GM18858 (cell line): ENCODE measurements at regions not wholly inside any gene's neighbourhood (a gene's known extent, or its start where the extent isn't known, plus 50 kb on each side); places are given as distances from the start of the nearest gene placed in this dataset.
"Not testable (repeated sequence)": the region's sequence is repeated elsewhere in the genome, so short reads cannot be mapped to it uniquely, and the experiment has no call there.

ENCODE experiments used
- ATAC-seq: cut with Tn5 transposase; IDR thresholded peaks from one replicate; pipeline ENCODE4 v1.9.1; 2021; ENCODE audit not compliant: unreplicated experiment

GRCh38 chr2:17258861-17259260 lies 259.4 kb downstream of the RAD51AP2 start:
- no peak for ATAC-seq

- ATAC-seq, result no peak
These were observed 260.9 kb downstream of the RAD51AP2 start for GRCh38 chr2:17257189-17257909.

- no peak for ATAC-seq
These were observed 263.2 kb downstream of the RAD51AP2 start for GRCh38 chr2:17255071-17255470.

- no peak for ATAC-seq
These were observed 263.8 kb downstream of the RAD51AP2 start for GRCh38 chr2:17254421-17254820.

GRCh38 chr2:17252258-17252657 lies 266.0 kb downstream of the RAD51AP2 start:
- no peak for ATAC-seq

- no peak for ATAC-seq
These were observed 267.1 kb downstream of the RAD51AP2 start for GRCh38 chr2:17251171-17251570.

GRCh38 chr2:17249249-17249648 lies 269.0 kb downstream of the RAD51AP2 start:
- ATAC-seq, result no peak

GRCh38 chr2:17245906-17246305 lies 272.3 kb downstream of the RAD51AP2 start:
- no peak for ATAC-seq

- ATAC-seq, result no peak
These were observed 275.3 kb downstream of the RAD51AP2 start for GRCh38 chr2:17242813-17243485.

GRCh38 chr2:17239550-17239949 lies 278.7 kb downstream of the RAD51AP2 start:
- ATAC-seq, result no peak

- no peak for ATAC-seq
These were observed 283.1 kb downstream of the RAD51AP2 start for GRCh38 chr2:17235167-17235566.

- no peak for ATAC-seq
These were observed 285.3 kb downstream of the RAD51AP2 start for GRCh38 chr2:17232776-17233556.

GRCh38 chr2:17231394-17231965 lies 286.8 kb downstream of the RAD51AP2 start:
- ATAC-seq, result no peak

- ATAC-seq, result no peak
These were observed 288.8 kb downstream of the RAD51AP2 start for GRCh38 chr2:17229414-17229813.

GRCh38 chr2:17228461-17228860 lies 289.8 kb downstream of the RAD51AP2 start:
- no peak for ATAC-seq

- no peak for ATAC-seq
These were observed 290.4 kb downstream of the RAD51AP2 start for GRCh38 chr2:17227856-17228255.

GRCh38 chr2:17226941-17227490 lies 291.2 kb downstream of the RAD51AP2 start:
- ATAC-seq, result no peak

GRCh38 chr2:17223211-17223610 lies 295.0 kb downstream of the RAD51AP2 start:
- no peak for ATAC-seq

GRCh38 chr2:17208511-17208910 lies 309.7 kb downstream of the RAD51AP2 start:
- no peak for ATAC-seq

GRCh38 chr2:17206771-17207170 lies 311.5 kb downstream of the RAD51AP2 start:
- no peak for ATAC-seq

GRCh38 chr2:17204214-17204613 lies 314.0 kb downstream of the RAD51AP2 start:
- not testable (repeated sequence) for ATAC-seq
